Ovary (tissue), 3 donors: ENCODE measurements at regions not wholly inside any gene's neighbourhood (a gene's known extent, or its start where the extent isn't known, plus 50 kb on each side); places are given as distances from the start of the nearest gene placed in this dataset.

Experiments used
- EP300 ChIP-seq: sonication (generic); formaldehyde crosslinking; IDR thresholded peaks from one replicate; pipeline ENCODE4 v1.6.1; 2017; ENCODE audit warnings: antibody characterized with exemption
- POLR2A ChIP-seq: fragments of 450-650 bp; IDR thresholded peaks from one replicate; pipeline ENCODE4 v1.6.1; 2017; ENCODE audit warnings: antibody characterized with exemption, mild to moderate bottlenecking, moderate library complexity
- TF ChIP-seq, protein P1 (sequence below), 3 donors: fragments of 450-650 bp in 2 of 3; fragments of 200-600 bp in 1 of 3; IDR thresholded peaks; one replicate each; pipeline versions ENCODE4 v1.5.1 to v1.8.0; 2016 to 2022; ENCODE audit warnings: antibody characterized with exemption in 3 of 3, mild to moderate bottlenecking in 1 of 3
- donor health status: DM: no; HTN: no; CAD: no.

DNA sequence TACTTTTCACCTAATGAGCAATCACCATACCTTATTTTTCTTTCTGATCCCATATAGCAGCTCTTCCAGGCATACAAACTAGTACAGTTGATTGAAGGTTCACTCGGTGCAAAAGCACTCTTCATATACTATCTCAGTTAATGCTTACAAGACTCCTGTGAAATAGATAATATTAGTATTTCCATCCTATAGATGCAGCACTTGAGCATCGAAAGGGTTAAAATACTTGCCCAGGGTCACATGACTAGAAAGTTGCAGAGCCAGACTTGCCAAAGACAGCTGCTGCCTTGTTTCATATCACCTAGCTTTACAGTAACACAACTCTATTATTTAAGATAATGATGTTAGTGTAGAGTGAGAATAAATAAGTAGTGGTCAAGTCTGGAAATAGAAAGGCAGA lies 466.0 kb upstream of the TNP1 start:
- TF ChIP-seq, protein P1, sequence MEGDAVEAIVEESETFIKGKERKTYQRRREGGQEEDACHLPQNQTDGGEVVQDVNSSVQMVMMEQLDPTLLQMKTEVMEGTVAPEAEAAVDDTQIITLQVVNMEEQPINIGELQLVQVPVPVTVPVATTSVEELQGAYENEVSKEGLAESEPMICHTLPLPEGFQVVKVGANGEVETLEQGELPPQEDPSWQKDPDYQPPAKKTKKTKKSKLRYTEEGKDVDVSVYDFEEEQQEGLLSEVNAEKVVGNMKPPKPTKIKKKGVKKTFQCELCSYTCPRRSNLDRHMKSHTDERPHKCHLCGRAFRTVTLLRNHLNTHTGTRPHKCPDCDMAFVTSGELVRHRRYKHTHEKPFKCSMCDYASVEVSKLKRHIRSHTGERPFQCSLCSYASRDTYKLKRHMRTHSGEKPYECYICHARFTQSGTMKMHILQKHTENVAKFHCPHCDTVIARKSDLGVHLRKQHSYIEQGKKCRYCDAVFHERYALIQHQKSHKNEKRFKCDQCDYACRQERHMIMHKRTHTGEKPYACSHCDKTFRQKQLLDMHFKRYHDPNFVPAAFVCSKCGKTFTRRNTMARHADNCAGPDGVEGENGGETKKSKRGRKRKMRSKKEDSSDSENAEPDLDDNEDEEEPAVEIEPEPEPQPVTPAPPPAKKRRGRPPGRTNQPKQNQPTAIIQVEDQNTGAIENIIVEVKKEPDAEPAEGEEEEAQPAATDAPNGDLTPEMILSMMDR (IDR thresholded peaks at IDR 0.05): no peak
- TF ChIP-seq EP300 (no peak), POLR2A (no peak)
